NCI-H2196 treated with DMSO at 0.1 percent for 48 hours (cell line): ENCODE measurements at regions not wholly inside any gene's neighbourhood (a gene's known extent, or its start where the extent isn't known, plus 50 kb on each side); places are given as distances from the start of the nearest gene placed in this dataset.

ENCODE experiments used
- DNase-seq: peaks from one replicate; lab custom pipeline; 2025; ENCODE audit not compliant: unreplicated experiment; lab: John Stamatoyannopoulos, UW

DNA sequence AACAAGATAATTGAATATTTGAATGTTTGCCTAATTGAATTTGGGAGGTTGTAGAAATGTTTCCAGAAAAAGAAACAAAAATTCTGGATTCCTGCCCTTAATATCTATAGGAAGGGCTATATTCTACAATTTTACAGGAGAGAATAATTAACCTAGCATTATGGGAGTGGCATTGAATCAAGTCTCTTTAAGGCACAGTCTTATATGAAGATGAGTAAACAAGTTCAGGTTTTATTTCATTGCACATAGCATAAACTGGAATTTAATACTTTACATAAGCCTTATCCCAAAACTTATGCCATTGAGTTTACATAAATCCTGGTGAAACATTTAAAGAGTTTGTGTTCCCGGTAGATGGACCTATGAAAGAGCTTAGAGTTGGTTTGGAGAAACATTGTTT, 138.1 kb upstream of the ADAMTSL1 start:
- no peak for DNase-seq

DNA sequence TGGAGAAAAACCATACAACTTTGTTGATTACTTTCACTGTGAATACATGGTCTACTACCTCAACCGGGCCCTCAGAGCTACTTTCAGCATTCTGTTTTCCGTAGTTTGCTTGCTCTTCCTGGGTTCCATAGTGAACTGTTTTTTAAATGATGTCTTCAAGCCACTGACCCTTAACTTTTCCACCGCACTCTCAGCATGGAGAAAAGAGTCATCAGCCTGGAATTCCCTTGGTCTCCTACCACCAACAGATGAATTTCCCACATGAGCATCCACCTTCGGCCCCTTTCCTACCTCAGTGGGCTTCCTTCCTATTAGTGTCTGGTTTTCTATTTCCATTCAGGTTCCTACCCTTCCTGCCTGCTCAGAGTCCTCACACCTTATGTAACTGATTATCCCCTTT, 135.9 kb upstream of the ADAMTSL1 start:
- DNase-seq = no peak

DNA sequence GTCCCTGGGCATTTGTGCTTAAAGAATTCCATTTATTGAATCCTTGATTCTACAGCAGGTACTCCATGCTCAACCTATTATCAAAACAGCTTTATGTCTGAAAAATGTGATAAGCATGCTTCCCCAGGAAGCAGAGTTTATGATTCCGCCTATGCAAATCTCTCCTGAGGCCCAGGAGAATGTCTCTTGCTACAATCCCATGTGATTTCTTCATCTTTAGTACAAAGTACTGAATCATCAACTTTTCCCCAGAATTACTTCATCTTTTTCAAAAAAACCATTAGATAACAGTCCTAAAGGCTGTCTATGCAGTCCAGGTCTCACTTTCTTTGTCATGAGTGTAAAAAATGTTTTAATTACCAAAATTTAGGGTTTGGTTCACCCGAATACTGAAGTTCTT, 130.2 kb upstream of the ADAMTSL1 start:
- DNase-seq = no peak

DNA sequence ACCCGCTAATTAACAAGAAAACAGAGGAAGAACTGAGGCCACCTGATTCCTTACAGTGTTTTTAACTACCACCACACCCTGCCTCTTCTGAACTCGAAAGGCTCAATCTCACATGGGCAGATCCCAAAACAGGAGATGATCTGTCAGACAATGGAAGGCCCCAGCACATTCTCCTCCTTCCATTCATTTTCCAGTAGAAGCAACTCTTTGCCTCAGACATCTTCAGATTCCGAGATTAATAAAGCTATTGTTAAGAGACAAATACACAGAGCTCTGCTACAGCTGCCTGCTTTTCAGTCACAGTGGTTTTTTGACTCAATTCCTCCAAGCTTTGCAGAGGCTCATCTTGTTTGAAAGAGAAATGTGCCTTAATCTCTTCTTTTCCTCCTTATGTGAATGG, 127.2 kb upstream of the ADAMTSL1 start:
- no peak for DNase-seq

DNA sequence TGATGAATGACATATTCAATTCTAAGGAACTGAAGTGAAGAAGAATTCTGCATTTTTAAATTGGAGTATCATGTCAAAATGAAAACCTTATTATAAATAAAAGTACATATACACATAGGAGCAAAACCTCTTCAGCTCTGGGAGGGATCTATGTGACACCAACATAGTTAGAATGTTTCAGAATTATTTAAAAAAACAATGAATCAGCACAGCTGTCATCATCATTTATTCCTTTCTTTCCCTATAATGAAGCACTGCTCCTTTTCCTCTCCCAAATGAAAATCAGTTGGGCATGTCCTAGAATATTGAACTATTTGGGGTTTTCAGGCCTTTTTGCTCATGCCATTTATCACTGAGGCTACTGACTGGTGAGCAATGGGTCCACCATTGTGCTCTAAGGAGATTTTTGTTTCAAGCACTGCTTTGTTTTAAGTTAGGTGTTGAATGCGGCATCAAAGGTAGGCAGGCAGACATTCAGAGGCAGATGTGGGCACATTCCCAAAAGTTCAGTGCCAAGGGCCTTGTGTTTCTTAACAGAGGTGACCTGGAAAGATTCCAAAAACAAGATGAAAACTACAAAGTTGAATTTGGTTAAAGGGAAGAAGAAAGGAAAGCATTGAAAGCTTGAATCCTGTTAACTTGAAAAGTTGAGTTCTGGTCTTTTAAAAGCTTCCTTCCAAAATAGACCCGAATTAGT, 126.4 kb upstream of the ADAMTSL1 start:
- no peak for DNase-seq

DNA sequence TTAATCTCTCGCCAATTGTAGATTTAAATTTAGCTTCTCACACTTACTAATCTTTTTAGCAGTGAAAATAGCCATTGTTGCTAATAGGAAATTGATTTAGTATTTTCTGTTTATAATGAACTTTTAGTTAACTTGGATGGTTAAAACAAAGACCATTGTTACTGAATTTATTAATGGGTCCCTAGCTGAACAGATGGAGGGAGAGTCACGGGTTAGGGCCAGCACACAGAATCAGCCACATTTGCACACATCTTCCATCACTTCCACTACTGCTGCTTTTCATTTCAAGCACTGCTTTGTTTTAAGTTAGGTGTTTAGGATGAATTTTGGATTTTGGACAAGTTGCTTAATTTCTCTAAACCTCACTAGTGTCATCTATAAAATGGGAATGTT, 125.9 kb upstream of the ADAMTSL1 start:
- no peak for DNase-seq

DNA sequence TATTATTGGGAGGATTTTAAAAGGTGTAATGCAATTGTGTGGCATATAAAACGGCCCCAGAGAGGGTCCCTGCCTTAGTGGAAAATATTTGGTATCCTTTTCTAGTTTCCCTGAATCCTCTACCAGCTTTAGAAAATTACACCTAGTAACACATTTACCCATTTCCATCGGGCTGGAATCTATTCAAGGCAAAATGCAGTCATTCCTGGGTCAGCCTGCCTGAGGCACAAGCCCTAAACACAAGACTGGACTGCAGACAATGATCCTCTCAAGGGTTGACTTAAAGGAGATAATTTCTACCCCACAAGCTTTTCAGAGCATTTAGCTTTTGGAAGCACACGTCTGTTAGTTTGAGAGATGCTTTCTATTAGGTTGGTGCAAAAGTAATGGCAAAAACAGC, 124.4 kb upstream of the ADAMTSL1 start:
- no peak for DNase-seq

DNA sequence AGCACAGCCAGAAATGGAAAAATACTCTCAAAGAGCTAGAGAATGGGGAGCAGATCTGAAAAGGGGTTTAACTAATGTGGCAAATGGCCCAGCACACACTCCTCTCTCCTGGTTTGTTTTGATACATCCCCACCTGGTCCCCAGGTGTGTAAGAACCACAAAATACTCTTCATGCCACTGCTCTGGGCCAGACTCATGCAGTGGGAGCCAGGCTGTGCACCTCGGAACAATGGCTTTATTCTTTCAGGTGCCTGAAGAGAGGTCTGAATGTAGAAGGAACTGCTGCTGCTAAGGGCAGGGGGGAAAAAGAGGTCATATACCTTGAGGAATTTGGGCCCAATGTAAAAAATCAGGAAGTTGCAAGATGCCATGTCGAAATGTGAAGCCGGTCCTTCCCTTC, 123.9 kb upstream of the ADAMTSL1 start:
- DNase-seq = no peak

DNA sequence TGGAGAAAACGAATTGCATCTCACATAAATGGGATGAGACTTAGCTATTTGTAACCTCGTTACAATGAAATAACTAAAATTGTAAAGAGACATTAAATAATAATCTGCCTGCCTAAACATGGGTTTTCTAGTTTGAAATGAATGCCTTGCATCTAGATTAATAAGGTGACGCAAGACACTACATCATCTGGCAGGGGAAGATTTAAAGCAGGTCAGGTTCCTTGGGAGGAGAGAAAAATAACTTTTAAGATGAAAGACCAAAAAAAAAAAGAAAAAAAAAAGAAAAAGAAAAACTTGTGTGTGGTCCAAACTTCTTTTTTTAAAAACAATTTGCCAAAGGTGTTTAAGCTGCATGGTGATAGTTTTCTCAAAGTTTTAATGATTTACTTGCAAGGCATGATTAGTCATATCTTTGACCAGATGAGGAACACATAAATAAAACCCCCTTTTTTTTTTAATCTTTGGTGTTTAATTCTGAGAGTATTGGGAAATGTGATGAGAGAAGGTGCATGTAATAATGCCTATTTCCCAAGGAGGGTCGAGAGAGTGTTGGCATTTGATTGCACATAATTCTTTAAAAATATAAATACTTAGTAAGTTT, 122.9 kb upstream of the ADAMTSL1 start:
- no peak for DNase-seq

DNA sequence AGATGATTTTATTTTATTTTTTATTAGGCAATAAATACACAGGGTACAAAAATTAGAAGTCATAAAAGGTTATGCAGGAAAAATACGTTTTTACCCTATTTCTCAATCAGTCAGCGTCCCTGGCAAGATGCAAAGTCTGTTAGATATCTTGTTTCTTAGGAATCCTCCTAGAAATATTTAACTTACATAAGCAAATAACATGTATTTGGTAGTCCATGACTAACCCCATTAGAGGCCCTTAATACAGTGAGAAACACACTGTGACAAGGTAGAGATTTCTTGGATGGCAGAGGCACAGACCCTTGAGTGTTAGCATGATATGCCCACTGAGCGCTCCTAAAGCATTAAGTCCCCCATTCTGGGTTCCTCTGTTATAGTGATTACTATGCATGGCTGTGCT, 121.2 kb upstream of the ADAMTSL1 start:
- no peak for DNase-seq

DNA sequence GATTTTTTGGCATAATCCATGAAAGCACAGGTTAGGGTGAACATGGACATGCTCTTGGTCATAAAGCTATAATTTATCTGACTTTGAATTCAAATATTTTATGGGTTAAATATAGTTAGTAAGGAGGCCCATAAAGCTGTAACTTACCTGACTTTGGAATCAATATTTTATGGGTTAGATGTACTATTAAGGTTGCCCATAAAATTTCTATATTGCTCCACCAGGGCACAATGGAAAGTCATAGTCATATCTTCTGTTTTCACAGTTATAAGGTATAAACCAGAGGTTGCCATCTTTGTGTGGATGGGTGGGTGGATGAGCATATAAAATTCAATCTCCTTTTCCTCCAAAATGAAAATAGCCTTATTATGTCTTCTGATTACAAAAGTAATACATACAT, 120.5 kb upstream of the ADAMTSL1 start:
- DNase-seq = no peak

DNA sequence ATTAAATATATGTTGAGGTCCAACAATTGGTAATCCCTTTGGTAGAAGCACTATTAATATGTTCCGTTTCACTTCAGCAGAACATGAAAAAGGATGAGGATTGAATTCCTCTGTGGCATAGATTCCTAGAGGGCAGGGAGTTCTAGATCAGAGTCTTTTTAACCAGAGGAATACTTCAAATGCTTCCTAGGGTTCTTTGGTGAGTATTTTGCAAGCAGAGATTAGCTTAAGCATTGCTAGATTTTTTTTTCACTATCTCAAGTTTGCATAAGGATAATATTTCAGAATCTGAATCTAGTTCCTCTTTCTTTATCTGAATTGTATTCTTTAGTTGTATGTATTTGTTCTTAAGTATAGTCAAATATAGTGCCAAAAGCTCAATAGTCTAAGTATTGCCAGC, 116.6 kb upstream of the ADAMTSL1 start:
- DNase-seq = no peak

DNA sequence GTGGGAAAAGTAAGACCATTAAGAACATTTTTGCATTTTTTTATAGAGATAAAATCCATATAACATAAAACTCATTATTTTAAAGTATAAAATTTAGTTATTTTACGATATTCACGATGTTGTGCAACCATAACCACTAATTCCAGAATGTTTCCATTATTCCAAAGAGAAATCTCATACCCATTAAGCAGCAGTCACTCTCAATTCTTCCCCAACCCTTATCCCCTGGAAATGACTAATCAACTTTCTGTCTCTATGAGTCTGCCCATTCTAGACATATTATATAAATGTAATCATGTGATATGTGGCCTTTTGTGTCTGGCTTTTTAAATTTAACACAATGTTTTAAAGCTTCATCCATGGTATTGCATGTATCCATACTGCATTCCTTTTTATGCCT, 115.6 kb upstream of the ADAMTSL1 start:
- no peak for DNase-seq

DNA sequence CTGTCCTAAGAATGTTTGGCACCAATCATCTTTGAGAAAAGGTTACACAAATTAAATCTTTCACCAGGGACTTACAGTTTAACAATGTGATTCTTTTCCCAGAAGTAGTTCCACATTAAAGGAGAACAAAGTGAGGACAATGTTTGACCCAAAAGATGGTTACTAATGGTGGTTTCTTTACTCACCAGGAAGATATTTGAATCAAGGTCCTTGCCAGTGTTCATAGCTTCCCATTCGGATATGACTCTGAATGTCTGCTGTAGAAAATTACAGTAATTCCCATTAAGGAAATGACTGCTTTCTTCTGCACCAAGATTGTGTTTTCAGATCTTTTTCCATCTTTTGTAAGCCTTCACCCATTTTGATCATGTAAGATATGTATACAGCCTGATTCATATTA, 114.6 kb upstream of the ADAMTSL1 start:
- no peak for DNase-seq

DNA sequence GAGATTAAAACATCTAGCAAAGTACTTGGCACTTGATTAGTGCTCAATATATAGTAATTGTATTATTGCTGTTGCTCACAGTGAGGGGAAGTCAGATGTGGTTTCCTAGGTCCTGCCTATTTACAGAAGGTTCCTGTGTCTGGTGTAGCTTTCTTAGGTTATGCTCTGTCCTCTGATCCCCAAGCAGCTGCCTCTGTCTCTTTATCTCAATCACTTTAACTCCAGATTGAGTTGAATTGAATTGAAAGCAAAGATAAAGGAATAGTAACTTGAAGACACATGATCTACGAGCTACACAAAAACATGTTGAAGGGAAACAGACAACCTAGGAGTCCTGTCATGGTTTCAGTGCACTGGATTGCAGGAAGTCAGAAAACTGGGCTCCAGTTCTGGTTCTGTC, 113.9 kb upstream of the ADAMTSL1 start:
- no peak for DNase-seq

DNA sequence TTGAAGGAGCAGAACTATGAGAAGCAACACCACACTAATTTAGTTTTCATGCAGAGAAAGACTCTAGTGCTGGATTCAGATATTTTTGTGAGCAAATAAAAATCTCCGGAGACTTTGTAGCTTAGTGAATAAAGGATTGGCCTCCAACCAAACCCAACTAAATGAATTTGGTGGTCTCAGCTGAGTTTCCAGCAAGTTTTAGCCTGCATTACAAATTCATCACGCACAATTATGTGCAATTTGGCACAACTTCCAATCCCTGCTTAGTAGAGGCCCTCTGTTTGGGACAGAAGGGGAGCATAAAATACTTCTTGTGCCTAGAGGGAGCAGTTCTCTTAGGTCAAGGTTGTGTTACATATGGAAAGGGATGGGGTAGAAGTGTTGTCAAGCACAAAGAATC, 112.3 kb upstream of the ADAMTSL1 start:
- no peak for DNase-seq

DNA sequence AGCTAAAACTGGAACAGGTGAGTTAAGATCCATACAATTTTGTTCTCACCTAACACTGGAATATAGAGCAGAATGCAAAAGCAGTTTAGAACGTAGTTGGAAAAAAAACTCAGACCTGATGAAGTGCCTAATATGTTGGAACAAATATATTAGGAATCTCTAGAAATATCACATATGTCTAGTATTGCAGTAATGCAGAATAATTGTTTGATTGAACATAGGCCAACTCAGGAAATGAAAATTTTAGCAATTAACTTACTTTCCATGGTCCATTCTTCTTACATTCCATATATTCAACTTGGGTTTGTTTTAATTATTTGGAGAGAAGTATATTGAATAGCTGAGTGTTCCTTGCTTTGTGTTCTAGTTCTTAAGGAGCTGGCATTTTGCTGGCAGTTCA, 111.8 kb upstream of the ADAMTSL1 start:
- DNase-seq = no peak

DNA sequence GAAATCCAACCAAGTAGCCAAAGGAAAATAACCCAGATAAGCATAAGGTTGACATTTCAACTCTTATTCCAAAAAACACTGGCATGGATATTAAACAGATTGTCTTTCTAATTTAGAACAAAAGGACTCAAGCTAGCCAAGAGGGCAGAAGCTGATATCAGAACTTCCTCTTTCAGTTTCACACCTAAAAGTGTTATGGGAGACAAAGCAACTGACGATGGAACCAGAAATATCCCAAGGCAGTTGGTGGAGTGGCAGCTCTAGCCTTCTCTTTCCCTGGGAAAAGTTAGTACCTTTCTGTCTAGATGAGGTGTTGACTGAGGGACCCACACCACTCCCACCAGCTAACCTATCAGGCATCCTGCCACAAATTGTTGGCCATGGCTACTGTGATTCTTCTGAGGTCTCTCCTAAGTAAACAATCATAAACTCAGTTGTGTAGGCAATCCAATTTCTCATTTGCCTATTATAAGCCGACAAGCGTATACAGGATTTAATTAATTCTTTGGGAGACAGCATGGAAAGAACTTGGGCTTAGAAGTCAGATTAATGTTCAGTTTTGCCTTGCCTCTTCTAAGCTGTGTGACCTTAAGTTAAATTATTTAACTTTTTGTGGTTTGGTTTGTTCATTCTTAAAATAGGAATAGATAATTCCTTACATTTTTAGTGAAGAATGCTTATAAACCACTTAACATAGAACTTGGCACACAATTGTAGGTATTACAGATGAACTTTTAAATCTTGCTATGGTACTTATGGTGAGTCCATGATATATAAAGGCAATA, 110.9 kb upstream of the ADAMTSL1 start:
- no peak for DNase-seq

DNA sequence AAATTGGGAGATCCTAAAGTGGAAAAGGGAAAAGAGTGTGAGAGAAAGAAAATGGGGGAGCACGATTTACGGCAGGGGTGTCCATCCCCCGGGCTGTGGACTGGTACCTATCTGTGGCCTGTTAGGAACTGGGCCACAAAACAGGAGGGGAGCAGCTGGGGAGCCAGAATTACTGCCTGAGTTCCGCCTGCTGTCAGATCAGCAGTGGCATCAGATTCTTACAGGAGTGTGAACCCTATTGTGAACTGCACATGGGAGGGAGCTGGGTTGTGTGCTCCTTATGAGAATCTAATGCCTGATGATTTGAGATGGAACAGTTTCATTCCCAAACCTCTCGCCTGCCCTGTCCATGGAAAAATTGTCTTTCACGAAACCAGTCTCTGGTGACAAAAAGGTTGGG, 108.3 kb upstream of the ADAMTSL1 start:
- no peak for DNase-seq

DNA sequence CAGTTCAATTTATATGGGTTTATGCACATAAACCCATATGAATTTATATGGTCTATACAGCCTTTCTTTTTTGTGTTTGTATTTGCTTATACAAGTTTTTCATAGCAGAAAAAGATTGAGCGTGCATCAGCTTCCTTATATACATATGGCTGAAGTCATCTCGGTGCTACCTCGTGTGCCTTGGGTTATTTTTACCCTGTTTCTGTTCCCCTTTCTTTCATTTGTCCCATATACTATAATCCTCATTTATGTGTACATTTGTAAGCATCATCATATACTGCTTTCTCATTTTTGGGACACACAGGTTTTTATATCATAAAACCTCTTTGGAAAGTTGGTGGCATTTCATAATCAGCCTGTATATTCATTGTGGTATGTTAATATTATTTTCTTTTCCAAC, 107.8 kb upstream of the ADAMTSL1 start:
- no peak for DNase-seq

DNA sequence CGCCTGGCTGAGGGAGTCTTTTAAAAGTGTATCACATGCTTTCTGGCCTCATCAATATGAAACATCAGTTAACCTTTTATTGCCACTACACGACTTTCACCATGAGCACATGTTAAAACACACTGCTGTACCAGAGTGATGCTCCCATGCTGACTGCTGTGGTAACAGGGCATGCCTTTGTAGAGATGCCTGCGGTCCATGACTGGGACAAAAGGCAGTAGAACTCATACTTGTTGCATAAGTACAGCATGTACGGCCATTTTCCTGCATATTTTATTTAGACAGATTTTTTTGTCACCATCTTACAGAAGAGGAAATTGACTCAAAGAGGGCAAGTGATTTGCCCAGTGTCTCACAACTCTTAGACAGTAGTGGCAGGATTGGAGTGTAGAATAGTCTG, 105.7 kb upstream of the ADAMTSL1 start:
- DNase-seq = no peak

DNA sequence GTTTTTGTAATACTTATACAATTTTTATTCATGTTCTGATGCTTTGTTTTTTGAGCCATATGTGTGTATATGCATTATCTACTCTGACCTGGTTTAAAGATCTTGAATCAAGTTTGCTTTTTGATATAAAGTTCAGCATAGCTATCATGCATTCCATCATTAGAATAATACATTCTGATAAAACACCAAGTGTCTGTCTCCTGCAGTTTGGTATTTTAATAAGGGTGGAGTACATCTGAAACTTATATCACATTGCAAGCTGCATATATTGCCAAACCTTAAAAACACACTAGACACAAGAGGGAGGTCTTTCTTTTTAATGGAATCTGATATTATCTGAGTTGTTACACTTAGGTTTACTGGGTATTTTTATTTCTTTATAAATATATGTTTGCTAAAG, 102.8 kb upstream of the ADAMTSL1 start:
- DNase-seq = no peak

DNA sequence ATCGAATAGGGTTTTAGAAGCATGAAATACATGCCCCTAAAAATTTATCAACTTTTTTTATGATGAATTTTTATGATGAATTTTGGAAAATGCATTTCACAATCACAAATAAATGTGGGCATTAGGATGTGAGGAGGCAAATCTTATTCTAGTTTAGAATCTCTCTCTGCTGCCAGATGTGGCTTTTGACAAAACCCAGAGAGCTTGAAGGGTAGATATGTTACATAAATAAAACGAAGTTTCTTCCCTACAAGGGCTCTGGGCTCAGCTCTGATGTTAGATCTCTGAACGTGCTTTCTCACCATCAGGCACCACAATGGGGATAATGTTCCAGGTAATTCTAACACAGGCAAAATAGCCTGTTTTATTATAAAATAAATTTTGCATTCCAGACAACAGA, 102.3 kb upstream of the ADAMTSL1 start:
- DNase-seq = no peak
